ENCODE measurements at regions not wholly inside any gene's neighbourhood (a gene's known extent, or its start where the extent isn't known, plus 50 kb on each side); places are given as distances from the start of the nearest gene placed in this dataset.

GRCh38 chr7:91685544-91685943 lies 195.0 kb downstream of the MTERF1 start:
- RAD21 ChIA-PET (ENCODE audit: low non-redundant PET in 1 of 2, low total read pairs in 2 of 2, uncharacterized antibody in 2 of 2, unreplicated experiment in 2 of 2) = no interaction called here
- no peaks in the 10 kb centered on the region; a peak in 1 of 4 replicates for H3K9me3 ChIP-seq (ENCODE audit: control insufficient read depth in 1 of 2, insufficient read depth in 1 of 2, low read depth in 1 of 2, low read length in 2 of 2)
- no peaks in the 10 kb centered on the region for H3K36me3 ChIP-seq (ENCODE audit: control insufficient read depth in 1 of 2, insufficient read depth in 2 of 2, low read length in 2 of 2)
- DNase-seq (ENCODE audit: low read depth, low spot score) (no peak), ATAC-seq (no peak)
- TF ChIP-seq REST (IDR thresholded peaks at IDR 0.05; ENCODE audit: low read depth) = no peak
- H3K9me2 ChIP-seq (ENCODE audit: insufficient read depth) = no peaks in the 10 kb centered on the region
- H3K27me3 ChIP-seq (ENCODE audit: insufficient read depth, low read length) = no peaks in the 10 kb centered on the region
- H3K4me1 ChIP-seq (ENCODE audit: control insufficient read depth in 1 of 2, insufficient read depth in 2 of 2, low read length in 2 of 2) = no peaks in the 10 kb centered on the region
- no peaks in the 10 kb centered on the region for H3K79me2 ChIP-seq (ENCODE audit: insufficient read depth, low read length)
- POLR2A ChIA-PET = no interaction called here
- H3K9ac ChIP-seq (ENCODE audit: low read length) = no peak overlapping the region
- intact Hi-C loops (cut with micrococcal nuclease) = no loop called here
- CTCF ChIA-PET = no interaction called here
- no TSS peak for BruUV-seq (replicated peaks)
- H3K4me2 ChIP-seq (ENCODE audit: low read length) = no peak overlapping the region
- H3K27ac ChIP-seq (ENCODE audit: low read depth, low read length) = no peak overlapping the region
- no peak overlapping the region for H2AFZ ChIP-seq (ENCODE audit: low read depth, low read length, poor library complexity, severe bottlenecking)
- H3K4me3 ChIP-seq (replicated peaks in 1 of 2; ENCODE audit: low read depth in 1 of 2, low read length in 2 of 2) = no peak overlapping the region
- H4K20me1 ChIP-seq (ENCODE audit: insufficient read depth) = no peaks in the 10 kb centered on the region

GRCh38 chr7:91690541-91691070 lies 189.9 kb downstream of the MTERF1 start:
- Histone ChIP-seq H3K4me1 (ENCODE audit: control insufficient read depth in 1 of 2, insufficient read depth in 2 of 2, low read length in 2 of 2) (no peaks in the 10 kb centered on the region), H3K4me3 (replicated peaks in 1 of 2; ENCODE audit: low read depth in 1 of 2, low read length in 2 of 2) (no peak overlapping the region), H3K79me2 (ENCODE audit: insufficient read depth, low read length) (no peaks in the 10 kb centered on the region), H3K27me3 (ENCODE audit: insufficient read depth, low read length) (no peaks in the 10 kb centered on the region), H3K9me3 (ENCODE audit: control insufficient read depth in 1 of 2, insufficient read depth in 1 of 2, low read depth in 1 of 2, low read length in 2 of 2) (no peaks in the 10 kb centered on the region), H3K27ac (ENCODE audit: low read depth, low read length) (no peak overlapping the region), H3K9ac (ENCODE audit: low read length) (no peak overlapping the region), H3K9me2 (ENCODE audit: insufficient read depth) (no peaks in the 10 kb centered on the region), H3K36me3 (ENCODE audit: control insufficient read depth in 1 of 2, insufficient read depth in 2 of 2, low read length in 2 of 2) (no peaks in the 10 kb centered on the region), H2AFZ (ENCODE audit: low read depth, low read length, poor library complexity, severe bottlenecking) (no peak overlapping the region), H3K4me2 (ENCODE audit: low read length) (no peak overlapping the region), H4K20me1 (ENCODE audit: insufficient read depth) (no peaks in the 10 kb centered on the region)
- intact Hi-C loops (cut with micrococcal nuclease) = no loop called here
- POLR2A ChIA-PET = no interaction called here
- BruUV-seq (replicated peaks) = no TSS peak
- RAD21 ChIA-PET (ENCODE audit: low non-redundant PET in 1 of 2, low total read pairs in 2 of 2, uncharacterized antibody in 2 of 2, unreplicated experiment in 2 of 2) = no interaction called here
- DNase-seq (ENCODE audit: low read depth, low spot score) (no peak), ATAC-seq (no peak)
- CTCF ChIA-PET = no interaction called here
- TF ChIP-seq SP1 (IDR thresholded peaks at IDR 0.05; ENCODE audit: low read depth) (no peak), REST (IDR thresholded peaks at IDR 0.05; ENCODE audit: low read depth) (no peak), EZH2phosphoT487 (IDR thresholded peaks at IDR 0.05; ENCODE audit: borderline replicate concordance) (no peak), YY1 (IDR thresholded peaks at IDR 0.05; ENCODE audit: extremely low read depth, insufficient replicate concordance, low read depth, low read length) (no peak), ZFX (IDR thresholded peaks at IDR 0.05) (no peak), ATF3 (IDR thresholded peaks at IDR 0.05) (no peak), EGR1 (IDR thresholded peaks at IDR 0.05; ENCODE audit: low read depth) (no peak), SIN3A (IDR thresholded peaks at IDR 0.05; ENCODE audit: low read depth) (no peak), CTCF (IDR thresholded peaks at IDR 0.05 in 2 of 3, conservative IDR thresholded peaks at IDR 0.05 in 1 of 3; ENCODE audit: borderline replicate concordance in 1 of 3, insufficient read depth in 1 of 3, low read depth in 2 of 3, low read length in 2 of 3) (no peak), EZH2 (IDR thresholded peaks at IDR 0.05) (no peak)
